HEK293 (cell line): ENCODE measurements at regions not wholly inside any gene's neighbourhood (a gene's known extent, or its start where the extent isn't known, plus 50 kb on each side); places are given as distances from the start of the nearest gene placed in this dataset.

Experiments used
- CTCF ChIA-PET: fragments of 350-600 bp; formaldehyde crosslinking; extraction: SDS; loops from one replicate; lab custom pipeline; 2021; ENCODE audit warnings: antibody characterized with exemption; lab: Yijun Ruan, JAX
- POLR2A ChIA-PET: fragments of 300-600 bp; formaldehyde crosslinking; extraction: SDS; loops from one replicate; lab custom pipeline; 2020; ENCODE audit warnings: antibody characterized with exemption, inconsistent platforms; lab: Yijun Ruan, JAX
- H3K27ac ChIP-seq: fragments of 200-500 bp; sonication (Bioruptor generic); 2 replicates; pipeline ENCODE4 v1.5.1; 2014; ENCODE audit warnings: low read depth, low read length, control low read depth, inconsistent platforms; ENCODE audit errors: extremely low read depth
- H3K36me3 ChIP-seq, 2 experiments: fragments of 200-500 bp in 1 of 2; sonication (Bioruptor generic) in 1 of 2; 1 replicate in 1 of 2; 2 replicates in 1 of 2; pipeline ENCODE4 v1.5.1; 2014 to 2017; ENCODE audit warnings: inconsistent platforms in 2 of 2, low read length in 2 of 2; ENCODE audit not compliant: control insufficient read depth in 2 of 2, insufficient read depth in 1 of 2
- H3K4me1 ChIP-seq: fragments of 200-500 bp; sonication (Bioruptor generic); 2 replicates; pipeline ENCODE4 v1.5.1; 2014; ENCODE audit warnings: mild to moderate bottlenecking, low read length, inconsistent platforms; ENCODE audit not compliant: control insufficient read depth, insufficient read depth
- H3K4me3 ChIP-seq: 2 replicates; pipeline ENCODE4 v1.5.1; 2011; ENCODE audit warnings: low read depth, mild to moderate bottlenecking, control low read depth, low read length, moderate library complexity
- H3K9me3 ChIP-seq: fragments of 200-500 bp; sonication (Bioruptor generic); 2 replicates; pipeline ENCODE4 v1.5.1; 2014; ENCODE audit warnings: low read depth, low read length, inconsistent platforms; ENCODE audit not compliant: control insufficient read depth, insufficient read depth
- BCL6B ChIP-seq: fragments of 450-650 bp; formaldehyde crosslinking; IDR thresholded peaks from 2 replicates; pipeline ENCODE4 v1.5.1; 2017; ENCODE audit warnings: missing biosample characterization, missing genetic modification characterization
- KLF17 ChIP-seq: fragments of 450-650 bp; formaldehyde crosslinking; IDR thresholded peaks from 2 replicates; pipeline ENCODE4 v1.5.1; 2016; ENCODE audit warnings: missing biosample characterization, missing genetic modification characterization
- YY1 ChIP-seq: fragments of 450-650 bp; formaldehyde crosslinking; IDR thresholded peaks from 2 replicates; pipeline ENCODE4 v1.5.1; 2018; ENCODE audit warnings: missing biosample characterization, missing genetic modification characterization
- ZBTB10 ChIP-seq: fragments of 450-650 bp; formaldehyde crosslinking; IDR thresholded peaks from 2 replicates; pipeline ENCODE4 v1.5.1; 2016; ENCODE audit warnings: missing biosample characterization, missing genetic modification characterization
- ZNF112 ChIP-seq: fragments of 450-650 bp; formaldehyde crosslinking; IDR thresholded peaks from 2 replicates; pipeline ENCODE4 v1.5.0; 2017; ENCODE audit warnings: missing biosample characterization, missing genetic modification characterization
- ZNF138 ChIP-seq: fragments of 450-650 bp; formaldehyde crosslinking; IDR thresholded peaks from 2 replicates; pipeline ENCODE4 v1.5.1; 2016; ENCODE audit warnings: missing biosample characterization, missing genetic modification characterization, borderline replicate concordance
- ZNF24 ChIP-seq: fragments of 450-650 bp; formaldehyde crosslinking; IDR thresholded peaks from 2 replicates; pipeline ENCODE4 v1.5.1; 2016; ENCODE audit warnings: missing biosample characterization, missing genetic modification characterization
- ZNF280D ChIP-seq: fragments of 450-650 bp; formaldehyde crosslinking; IDR thresholded peaks from 2 replicates; pipeline ENCODE4 v1.5.1; 2016; ENCODE audit warnings: missing biosample characterization, missing genetic modification characterization
- ZNF394 ChIP-seq: fragments of 450-650 bp; formaldehyde crosslinking; IDR thresholded peaks from 2 replicates; pipeline ENCODE4 v1.5.1; 2016; ENCODE audit warnings: missing biosample characterization, missing genetic modification characterization, mild to moderate bottlenecking, moderate library complexity, borderline replicate concordance
- ZNF423 ChIP-seq: fragments of 450-650 bp; formaldehyde crosslinking; IDR thresholded peaks from 2 replicates; pipeline ENCODE4 v1.5.1; 2016; ENCODE audit warnings: missing biosample characterization, missing genetic modification characterization
- ZNF426 ChIP-seq: fragments of 450-650 bp; formaldehyde crosslinking; IDR thresholded peaks from 2 replicates; pipeline ENCODE4 v1.5.1; 2017; ENCODE audit warnings: missing biosample characterization, missing genetic modification characterization, mild to moderate bottlenecking, inconsistent platforms, moderate library complexity
- ZNF449 ChIP-seq: fragments of 450-650 bp; formaldehyde crosslinking; IDR thresholded peaks from 2 replicates; pipeline ENCODE4 v1.5.1; 2017; ENCODE audit warnings: missing biosample characterization, mild to moderate bottlenecking, missing genetic modification characterization, moderate library complexity
- ZNF48 ChIP-seq: fragments of 450-650 bp; formaldehyde crosslinking; IDR thresholded peaks from 2 replicates; pipeline ENCODE4 v1.5.1; 2016; ENCODE audit warnings: missing biosample characterization, missing genetic modification characterization
- ZNF596 ChIP-seq: fragments of 450-650 bp; IDR thresholded peaks from 2 replicates; pipeline ENCODE4 v1.5.0; 2018; ENCODE audit warnings: missing biosample characterization, mild to moderate bottlenecking, missing genetic modification characterization, moderate library complexity
- ZNF621 ChIP-seq: fragments of 450-650 bp; formaldehyde crosslinking; IDR thresholded peaks from 2 replicates; pipeline ENCODE4 v1.5.1; 2017; ENCODE audit warnings: missing biosample characterization, missing genetic modification characterization
- ZNF639 ChIP-seq: fragments of 450-650 bp; formaldehyde crosslinking; IDR thresholded peaks from 2 replicates; pipeline ENCODE4 v1.5.1; 2016; ENCODE audit warnings: missing biosample characterization, missing genetic modification characterization
- ZNF677 ChIP-seq: fragments of 450-650 bp; IDR thresholded peaks from 2 replicates; pipeline ENCODE4 v1.5.0; 2018; ENCODE audit warnings: missing biosample characterization, mild to moderate bottlenecking, missing genetic modification characterization, moderate library complexity
- ZNF785 ChIP-seq: fragments of 450-650 bp; formaldehyde crosslinking; IDR thresholded peaks from 2 replicates; pipeline ENCODE4 v1.5.1; 2016; ENCODE audit warnings: missing biosample characterization, missing genetic modification characterization
- ZNF837 ChIP-seq: fragments of 450-650 bp; formaldehyde crosslinking; IDR thresholded peaks from 2 replicates; pipeline ENCODE4 v1.5.1; 2016; ENCODE audit warnings: missing biosample characterization, missing genetic modification characterization
- ZNF843 ChIP-seq: fragments of 450-650 bp; formaldehyde crosslinking; IDR thresholded peaks from 2 replicates; pipeline ENCODE4 v1.5.1; 2016; ENCODE audit warnings: missing biosample characterization, missing genetic modification characterization
- ZSCAN30 ChIP-seq: fragments of 450-650 bp; IDR thresholded peaks from 2 replicates; pipeline ENCODE4 v1.5.1; 2018; ENCODE audit warnings: missing biosample characterization, mild to moderate bottlenecking, missing genetic modification characterization, moderate library complexity
- ZXDB ChIP-seq: fragments of 450-650 bp; formaldehyde crosslinking; IDR thresholded peaks from 2 replicates; pipeline ENCODE4 v1.5.1; 2016; ENCODE audit warnings: missing biosample characterization, missing genetic modification characterization

- TF ChIP-seq YY1 (tag by site-specific recombination) = no peak
- TF ChIP-seq ZNF621 = no peak
- no peak for TF ChIP-seq ZNF785
- no peak for TF ChIP-seq ZNF24 (tag by site-specific recombination)
- Histone ChIP-seq H3K27ac (no peak overlapping the region), H3K4me3 (no peak overlapping the region), H3K9me3 (no peaks in the 10 kb centered on the region), H3K36me3 (no peaks in the 10 kb centered on the region), H3K4me1 (peaks cover 9% of the 10 kb centered on the region; the same call in 1 of the 2 replicates)
- POLR2A ChIA-PET = no interaction called here
- CTCF ChIA-PET = no interaction called here
These were observed 230.9 kb upstream of the ANKRD55 start for GRCh38 chr5:56463944-56464571.

- peaks cover 15% of the 10 kb centered on the region for H3K4me1 ChIP-seq
- ChIA-PET CTCF (interaction anchor here (0.6 to 0.7 kb wide), 3 partner anchors 165 to 379 kb away, joined by 3 read pairs; no protein-coding TSS in a partner anchor), POLR2A (no interaction called here)
- no peaks in the 10 kb centered on the region for H3K9me3 ChIP-seq
- H3K4me3 ChIP-seq = no peak overlapping the region
- H3K27ac ChIP-seq = no peak overlapping the region
- TF ChIP-seq ZNF596 (no peak), ZNF449 (no peak), ZNF639 (tag by site-specific recombination) (no peak), ZNF280D (tag by site-specific recombination) (no peak), ZNF843 (tag by site-specific recombination) (no peak), ZBTB10 (tag by site-specific recombination) (no peak), ZNF394 (tag by site-specific recombination) (no peak), ZXDB (tag by site-specific recombination) (no peak), ZNF426 (no peak), ZNF48 (no peak), ZNF112 (tag by site-specific recombination) (no peak), ZNF677 (tag by site-specific recombination) (no peak), ZNF138 (tag by site-specific recombination) (no peak), BCL6B (tag by site-specific recombination) (no peak), KLF17 (no peak), ZSCAN30 (no peak), ZNF837 (tag by site-specific recombination) (no peak), ZNF423 (tag by site-specific recombination) (no peak)
- H3K36me3 ChIP-seq = no peaks in the 10 kb centered on the region
These were observed 228.5 kb upstream of the ANKRD55 start for GRCh38 chr5:56461584-56461983.
